HAP-1 (cell line): ENCODE measurements at regions not wholly inside any gene's neighbourhood (a gene's known extent, or its start where the extent isn't known, plus 50 kb on each side); places are given as distances from the start of the nearest gene placed in this dataset.

ENCODE experiments used
- DNase-seq, 2 experiments: peaks; one replicate each; pipeline ENCODE4 v3.0.0-alpha.2; 2016 to 2020; ENCODE audit warnings: low spot score in 2 of 2
- H3K27me3 ChIP-seq: fragments of 250-450 bp; sonication (Bioruptor Pico); 2 replicates; pipeline ENCODE4 v1.5.1; 2020; ENCODE audit warnings: low read depth, mild to moderate bottlenecking, moderate library complexity
- H3K36me3 ChIP-seq: fragments of 250-450 bp; sonication (Bioruptor Pico); replicated peaks from 2 replicates; pipeline ENCODE4 v1.5.1; 2020; ENCODE audit warnings: mild to moderate bottlenecking
- H3K4me1 ChIP-seq: fragments of 250-450 bp; sonication (Bioruptor Pico); 2 replicates; pipeline ENCODE4 v1.5.1; 2020; ENCODE audit warnings: mild to moderate bottlenecking
- H3K4me3 ChIP-seq: fragments of 250-450 bp; sonication (Bioruptor Pico); 2 replicates; pipeline ENCODE4 v1.5.1; 2020; ENCODE audit warnings: mild to moderate bottlenecking, moderate library complexity
- H3K9me3 ChIP-seq: fragments of 250-450 bp; sonication (Bioruptor Pico); 2 replicates; pipeline ENCODE4 v1.5.1; 2020; ENCODE audit warnings: mild to moderate bottlenecking, moderate library complexity
- in situ Hi-C: fragments of 300-500 bp; cut with MboI; formaldehyde crosslinking; loops from 3 replicates; pipeline ENCODE4 v1.14.3; 2020; ENCODE audit warnings: low sequenced_read_pairs, inconsistent platforms, mixed read lengths

DNA sequence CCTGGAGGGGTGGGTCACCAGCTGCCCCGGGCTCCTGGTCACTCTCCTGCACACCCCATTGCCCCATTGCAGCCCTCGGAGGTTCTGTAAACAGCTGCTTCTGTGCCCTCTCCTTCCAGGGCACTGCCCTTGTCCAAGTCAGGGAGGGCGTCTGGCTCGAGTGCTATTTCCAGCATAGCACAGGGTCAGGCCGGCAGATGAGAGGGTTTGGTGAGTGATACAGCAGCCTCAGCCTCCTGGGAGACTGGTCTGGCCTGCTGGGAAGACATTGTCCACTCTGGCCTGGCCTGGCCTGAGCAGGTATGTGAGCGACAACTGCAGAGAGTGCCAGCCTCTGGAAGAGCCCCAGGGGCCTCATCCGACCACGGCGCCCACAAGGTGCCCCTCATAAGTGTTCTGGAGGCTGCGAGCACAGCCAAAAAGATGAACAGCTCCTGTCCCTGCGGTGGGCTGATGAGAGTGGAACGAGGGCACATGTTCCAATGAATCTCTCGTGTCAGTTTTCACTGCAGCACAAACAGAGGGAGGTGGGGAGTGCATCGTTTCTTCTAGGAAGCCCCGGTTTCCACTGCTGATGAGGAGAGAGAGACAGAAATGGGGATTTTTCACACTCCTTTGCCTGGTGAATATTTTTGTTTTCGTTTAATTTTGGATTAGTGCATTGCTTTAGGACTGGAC lies 105.8 kb upstream of the SDK2 start:
- DNase-seq: no peak
- H3K27me3 ChIP-seq: no peaks in the 10 kb centered on the region
- in situ Hi-C loops: no loop called here

GRCh38 chr17:73750975-73751374 lies 106.7 kb upstream of the SDK2 start:
- H3K27me3 ChIP-seq: no peaks in the 10 kb centered on the region
- H3K9me3 ChIP-seq: no peaks in the 10 kb centered on the region
- no peaks in the 10 kb centered on the region for H3K4me1 ChIP-seq
- in situ Hi-C loops: no loop called here
- H3K36me3 ChIP-seq: no peaks in the 10 kb centered on the region
- no peak overlapping the region for H3K4me3 ChIP-seq
- no peak for DNase-seq

More for the DNA sequence above, 105.8 kb upstream of the SDK2 start:
- Histone ChIP-seq H3K4me3 (no peak overlapping the region), H3K4me1 (no peaks in the 10 kb centered on the region), H3K36me3 (no peaks in the 10 kb centered on the region), H3K9me3 (no peaks in the 10 kb centered on the region)

GRCh38 chr17:73753751-73754496 lies 109.7 kb upstream of the SDK2 start:
- H3K36me3 ChIP-seq: no peaks in the 10 kb centered on the region
- in situ Hi-C loops: no loop called here
- no peak overlapping the region for H3K4me3 ChIP-seq
- no peak for DNase-seq
- no peaks in the 10 kb centered on the region; the same call in 1 of the 2 replicates for H3K27me3 ChIP-seq
- no peaks in the 10 kb centered on the region for H3K9me3 ChIP-seq
- H3K4me1 ChIP-seq: no peaks in the 10 kb centered on the region

DNA sequence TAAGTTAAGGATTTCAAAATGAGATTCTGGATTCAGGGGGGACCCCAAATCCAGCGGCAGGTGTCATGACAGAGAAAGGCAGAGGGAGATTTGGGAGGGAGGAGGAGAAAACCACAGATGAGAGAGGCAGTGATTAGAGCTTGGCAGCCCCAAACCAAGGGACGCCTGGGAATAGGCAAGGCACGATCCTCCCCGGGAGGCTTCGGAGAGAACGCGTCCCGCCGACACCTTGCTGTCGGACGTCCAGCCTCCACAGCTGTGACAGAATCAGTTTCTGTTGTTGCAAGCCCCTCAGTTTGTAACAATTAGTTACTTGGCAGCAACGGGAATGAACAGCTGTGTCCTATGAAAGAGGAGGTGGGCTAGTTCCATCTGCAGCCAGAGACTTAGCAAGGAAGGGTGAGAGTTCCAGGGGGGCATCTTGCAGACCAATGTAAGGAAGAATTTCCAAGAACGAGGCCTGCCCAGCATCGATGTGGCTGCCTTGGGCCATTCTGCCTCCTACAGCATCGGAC lies 110.7 kb upstream of the SDK2 start:
- Histone ChIP-seq H3K4me1 (no peaks in the 10 kb centered on the region), H3K27me3 (no peaks in the 10 kb centered on the region; the same call in 1 of the 2 replicates), H3K4me3 (no peak overlapping the region), H3K36me3 (no peaks in the 10 kb centered on the region), H3K9me3 (no peaks in the 10 kb centered on the region)
- in situ Hi-C loops: no loop called here
- no peak for DNase-seq

GRCh38 chr17:73757420-73757819 lies 113.2 kb upstream of the SDK2 start:
- Histone ChIP-seq H3K27me3 (no peaks in the 10 kb centered on the region; the same call in 1 of the 2 replicates), H3K4me3 (no peak overlapping the region), H3K36me3 (no peaks in the 10 kb centered on the region), H3K9me3 (no peaks in the 10 kb centered on the region), H3K4me1 (no peaks in the 10 kb centered on the region)
- DNase-seq: no peak
- in situ Hi-C loops: no loop called here

DNA sequence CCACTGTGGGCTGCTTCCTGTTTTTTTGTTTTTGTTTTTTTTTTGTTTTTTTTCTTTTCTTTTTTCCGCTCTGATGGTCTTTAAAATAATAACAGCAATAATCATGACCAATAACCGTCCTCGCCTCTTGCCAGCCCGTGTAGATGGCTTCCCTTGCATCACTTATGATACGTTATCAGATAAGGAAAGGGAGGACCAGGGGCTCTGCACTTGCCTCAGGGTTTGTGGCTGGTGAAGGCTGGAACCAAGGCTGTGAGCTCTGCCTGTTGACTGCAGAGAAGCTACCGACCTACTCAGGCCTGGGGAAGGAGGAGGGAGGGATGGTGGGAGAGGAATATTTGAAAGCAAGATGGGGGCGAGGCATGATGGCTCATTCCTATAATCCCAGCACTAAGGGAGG lies 114.0 kb upstream of the SDK2 start:
- H3K9me3 ChIP-seq: no peaks in the 10 kb centered on the region
- H3K27me3 ChIP-seq: no peaks in the 10 kb centered on the region; the same call in 1 of the 2 replicates
- no peak overlapping the region for H3K4me3 ChIP-seq
- in situ Hi-C loops: no loop called here
- no peaks in the 10 kb centered on the region for H3K4me1 ChIP-seq
- no peaks in the 10 kb centered on the region for H3K36me3 ChIP-seq
- DNase-seq: no peak

GRCh38 chr17:73759324-73759723 lies 115.1 kb upstream of the SDK2 start:
- Histone ChIP-seq H3K9me3 (no peaks in the 10 kb centered on the region), H3K36me3 (no peaks in the 10 kb centered on the region), H3K4me1 (no peaks in the 10 kb centered on the region), H3K27me3 (no peaks in the 10 kb centered on the region; the same call in 1 of the 2 replicates), H3K4me3 (no peak overlapping the region)
- no peak for DNase-seq
- in situ Hi-C loops: no loop called here

DNA sequence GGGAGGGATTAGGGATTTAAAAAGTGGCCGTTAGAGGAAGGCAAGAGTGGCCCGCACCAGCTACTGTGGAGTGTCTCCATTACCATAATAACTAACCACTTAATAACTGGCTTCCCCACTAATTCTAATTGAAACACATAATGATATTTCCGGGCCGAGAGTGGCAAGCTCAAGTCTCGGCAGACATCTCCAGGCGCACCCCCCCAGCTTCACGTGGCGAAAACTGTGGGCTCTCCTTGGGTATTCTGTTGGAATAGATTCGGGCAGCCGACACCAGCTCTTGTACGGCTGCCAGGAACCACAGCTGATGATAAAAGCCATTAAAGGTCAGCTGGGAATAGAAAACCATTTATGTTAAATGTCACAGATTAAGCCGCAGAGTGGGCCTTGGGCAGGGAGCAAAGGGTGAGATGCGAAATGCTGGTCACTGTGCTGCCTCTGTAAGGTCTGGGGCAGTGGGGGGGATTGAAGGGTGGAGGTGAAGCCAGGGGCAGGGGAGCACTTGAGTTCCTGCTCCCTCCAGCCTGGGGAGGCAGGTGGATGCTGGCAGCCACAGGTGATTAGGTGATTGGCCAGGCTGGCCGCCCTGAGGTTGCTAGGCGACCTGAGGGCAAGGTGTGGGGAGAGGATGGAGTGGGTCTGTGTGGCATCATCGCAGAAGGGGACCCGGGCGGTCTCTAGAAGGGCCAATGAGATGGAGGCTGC lies 115.6 kb upstream of the SDK2 start:
- DNase-seq: peak in 1 of 2 experiments; percentile 14
- Histone ChIP-seq H3K36me3 (no peaks in the 10 kb centered on the region), H3K27me3 (no peaks in the 10 kb centered on the region; the same call in 1 of the 2 replicates), H3K4me1 (no peaks in the 10 kb centered on the region), H3K9me3 (no peaks in the 10 kb centered on the region), H3K4me3 (no peak overlapping the region)
- in situ Hi-C loops: no loop called here

DNA sequence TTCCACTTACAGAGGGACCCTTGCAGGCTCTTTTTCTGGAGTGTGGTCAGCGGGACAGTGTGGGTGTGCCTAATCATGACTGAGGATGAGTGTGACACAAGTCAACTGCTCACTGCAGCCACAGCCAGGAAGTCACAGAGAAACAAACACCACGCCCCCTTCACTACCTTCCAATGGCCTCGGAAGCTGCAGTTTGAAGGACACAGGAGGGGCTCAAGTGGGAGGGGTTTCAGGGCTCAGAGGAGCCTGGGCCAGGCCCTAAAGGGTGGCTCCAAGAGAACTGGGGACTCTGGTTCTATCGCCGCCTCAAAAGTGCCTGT lies 116.2 kb upstream of the SDK2 start:
- no peak overlapping the region for H3K4me3 ChIP-seq
- H3K9me3 ChIP-seq: no peaks in the 10 kb centered on the region
- DNase-seq: peak in 1 of 2 experiments; percentile 10
- H3K4me1 ChIP-seq: no peaks in the 10 kb centered on the region
- in situ Hi-C loops: no loop called here
- no peaks in the 10 kb centered on the region; the same call in 1 of the 2 replicates for H3K27me3 ChIP-seq
- H3K36me3 ChIP-seq: no peaks in the 10 kb centered on the region

DNA sequence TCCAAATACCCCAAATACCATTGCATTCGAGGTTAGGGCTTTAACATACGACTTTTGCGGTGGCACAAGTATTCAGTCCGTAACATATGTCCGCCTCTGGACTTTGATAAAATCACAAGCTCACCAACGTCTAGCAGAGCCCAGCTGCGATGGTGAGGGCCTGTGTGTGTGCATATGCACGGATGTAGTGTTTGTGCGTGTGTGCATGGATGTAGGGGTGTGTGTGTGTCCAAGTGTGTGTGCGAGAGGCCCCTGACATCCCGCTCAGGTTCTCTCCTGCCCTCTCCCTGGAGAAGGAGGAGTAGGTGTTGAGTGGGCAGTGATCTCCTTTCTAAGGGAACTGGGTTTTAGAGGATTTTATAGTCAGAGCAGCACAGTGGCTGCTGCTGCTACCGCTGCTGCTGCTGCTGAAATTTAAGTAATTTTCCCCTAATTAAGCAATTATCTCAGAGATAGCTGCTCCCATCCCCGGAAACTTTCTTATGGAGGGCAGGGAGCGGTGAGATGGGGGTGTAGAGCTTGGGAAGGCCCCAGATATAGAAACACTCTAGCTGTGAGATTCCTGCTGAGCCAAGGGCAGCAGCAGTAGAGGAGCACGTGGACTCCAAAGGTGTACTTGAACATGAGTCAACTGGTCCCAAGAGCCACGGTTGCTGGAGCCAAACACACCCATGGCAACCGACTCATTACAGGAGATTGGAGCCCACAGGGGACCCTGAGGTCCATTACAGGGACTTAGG lies 121.7 kb upstream of the SDK2 start:
- in situ Hi-C loops: no loop called here
- no peak overlapping the region for H3K4me3 ChIP-seq
- no peaks in the 10 kb centered on the region for H3K27me3 ChIP-seq
- no peaks in the 10 kb centered on the region for H3K36me3 ChIP-seq
- no peaks in the 10 kb centered on the region for H3K4me1 ChIP-seq
- DNase-seq: no peak
- no peaks in the 10 kb centered on the region for H3K9me3 ChIP-seq

DNA sequence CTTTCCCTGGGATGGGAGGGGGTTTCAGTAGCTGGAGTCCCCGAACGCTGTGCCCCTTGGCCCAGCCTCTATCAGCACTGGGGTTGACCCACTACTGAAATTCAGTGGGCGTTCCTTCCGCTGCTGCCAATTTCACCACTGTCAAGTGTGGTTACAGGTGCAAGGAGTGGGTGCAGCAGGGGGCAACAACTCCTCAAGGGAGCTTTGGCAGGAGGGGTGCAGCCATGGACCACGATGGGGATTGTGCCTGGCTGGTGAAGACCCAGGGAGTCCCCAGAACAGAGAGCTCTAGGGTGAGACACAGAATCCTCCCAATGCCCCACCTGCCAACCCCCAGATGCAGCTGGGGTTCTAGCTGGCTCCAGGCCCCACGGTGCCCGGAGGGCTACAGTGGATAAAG lies 123.5 kb upstream of the SDK2 start:
- no peaks in the 10 kb centered on the region for H3K4me1 ChIP-seq
- in situ Hi-C loops: no loop called here
- no peak overlapping the region for H3K4me3 ChIP-seq
- no peaks in the 10 kb centered on the region for H3K27me3 ChIP-seq
- no peaks in the 10 kb centered on the region for H3K9me3 ChIP-seq
- H3K36me3 ChIP-seq: no peaks in the 10 kb centered on the region
- no peak for DNase-seq

GRCh38 chr17:73768691-73769090 lies 124.4 kb upstream of the SDK2 start:
- in situ Hi-C loops: no loop called here
- no peaks in the 10 kb centered on the region for H3K36me3 ChIP-seq
- H3K4me1 ChIP-seq: no peaks in the 10 kb centered on the region
- no peak for DNase-seq
- H3K4me3 ChIP-seq: no peak overlapping the region
- H3K27me3 ChIP-seq: no peaks in the 10 kb centered on the region
- H3K9me3 ChIP-seq: no peaks in the 10 kb centered on the region

DNA sequence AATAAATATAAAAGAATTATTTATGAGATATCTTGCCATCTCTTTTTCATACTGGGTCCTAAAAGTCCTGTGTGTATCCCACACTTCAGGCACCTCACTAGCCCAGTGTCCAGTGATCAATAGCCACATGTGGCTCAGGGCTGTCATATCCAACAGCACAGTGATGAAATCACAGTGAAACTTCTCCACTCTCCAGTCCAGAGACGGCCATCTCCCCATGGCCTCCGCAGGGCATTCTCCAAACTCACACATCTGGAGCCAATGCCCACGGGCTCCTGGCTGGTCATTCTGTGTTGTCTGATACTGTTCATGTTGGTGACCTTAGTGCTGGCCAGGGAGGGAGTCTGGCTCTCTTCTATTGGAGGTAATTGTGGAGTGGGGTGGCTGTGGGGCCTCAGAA lies 125.2 kb upstream of the SDK2 start:
- in situ Hi-C loops: no loop called here
- Histone ChIP-seq H3K4me1 (no peaks in the 10 kb centered on the region), H3K27me3 (no peaks in the 10 kb centered on the region), H3K36me3 (no peaks in the 10 kb centered on the region), H3K4me3 (no peak overlapping the region), H3K9me3 (no peaks in the 10 kb centered on the region)
- no peak for DNase-seq
